ENCODE measurements at regions not wholly inside any gene's neighbourhood (a gene's known extent, or its start where the extent isn't known, plus 50 kb on each side); places are given as distances from the start of the nearest gene placed in this dataset.

GRCh38 chr9:135242406-135242805, 154.9 kb downstream of the OLFM1 start:
- Histone ChIP-seq H3K9ac (ENCODE audit: insufficient read length) (no peak overlapping the region), H3K36me3 (ENCODE audit: insufficient read depth, low read length) (no peaks in the 10 kb centered on the region), H3K4me3 (no peak overlapping the region), H3K9me3 (ENCODE audit: low read depth, low read length) (no peaks in the 10 kb centered on the region), H3K27ac (no peak overlapping the region)
- no peak for DNase-seq (ENCODE audit: low read depth, low spot score)
- no peak for TF ChIP-seq EZH2 (IDR thresholded peaks at IDR 0.05)
- no peak for TF ChIP-seq POLR2AphosphoS5 (IDR thresholded peaks at IDR 0.05; ENCODE audit: borderline replicate concordance, low read depth, low read length)
- no peak for TF ChIP-seq FOXP2 (optimal IDR thresholded peaks at IDR 0.05; ENCODE audit: control extremely low read depth, extremely low read length, insufficient read depth)

- no peak for TF ChIP-seq FOXP2 (optimal IDR thresholded peaks at IDR 0.05; ENCODE audit: control extremely low read depth, extremely low read length, insufficient read depth)
- DNase-seq (ENCODE audit: low read depth, low spot score): no peak
- Histone ChIP-seq H3K36me3 (ENCODE audit: insufficient read depth, low read length) (no peaks in the 10 kb centered on the region), H3K27ac (no peak overlapping the region; the same call in 1 of the 2 replicates), H3K9ac (ENCODE audit: insufficient read length) (no peak overlapping the region), H3K4me3 (no peak overlapping the region), H3K9me3 (ENCODE audit: low read depth, low read length) (no peaks in the 10 kb centered on the region)
These were observed 156.0 kb downstream of the OLFM1 start for GRCh38 chr9:135243201-135244190.

GRCh38 chr9:135244271-135245221, 157.1 kb downstream of the OLFM1 start:
- Histone ChIP-seq H3K27ac (no peak overlapping the region), H3K4me3 (no peak overlapping the region), H3K36me3 (ENCODE audit: insufficient read depth, low read length) (no peaks in the 10 kb centered on the region), H3K9ac (ENCODE audit: insufficient read length) (no peak overlapping the region), H3K9me3 (ENCODE audit: low read depth, low read length) (no peaks in the 10 kb centered on the region)
- DNase-seq (ENCODE audit: low read depth, low spot score): no peak
- TF ChIP-seq EZH2 (IDR thresholded peaks at IDR 0.05) (no peak), FOXP2 (optimal IDR thresholded peaks at IDR 0.05; ENCODE audit: control extremely low read depth, extremely low read length, insufficient read depth) (no peak), POLR2AphosphoS5 (IDR thresholded peaks at IDR 0.05; ENCODE audit: borderline replicate concordance, low read depth, low read length) (no peak)

- no peaks in the 10 kb centered on the region for H3K9me3 ChIP-seq (ENCODE audit: low read depth, low read length)
- TF ChIP-seq POLR2AphosphoS5 (IDR thresholded peaks at IDR 0.05; ENCODE audit: borderline replicate concordance, low read depth, low read length): no peak
- TF ChIP-seq FOXP2 (optimal IDR thresholded peaks at IDR 0.05; ENCODE audit: control extremely low read depth, extremely low read length, insufficient read depth): no peak
- TF ChIP-seq EZH2 (IDR thresholded peaks at IDR 0.05): no peak
- no peak overlapping the region for H3K4me3 ChIP-seq
- no peak overlapping the region for H3K27ac ChIP-seq
- H3K36me3 ChIP-seq (ENCODE audit: insufficient read depth, low read length): no peaks in the 10 kb centered on the region
- H3K9ac ChIP-seq (ENCODE audit: insufficient read length): no peak overlapping the region
- no peak for DNase-seq (ENCODE audit: low read depth, low spot score)
These were observed 158.2 kb downstream of the OLFM1 start for GRCh38 chr9:135245482-135246247.

GRCh38 chr9:135246248-135247205, 159.1 kb downstream of the OLFM1 start:
- no peak overlapping the region for H3K27ac ChIP-seq
- TF ChIP-seq FOXP2 (optimal IDR thresholded peaks at IDR 0.05; ENCODE audit: control extremely low read depth, extremely low read length, insufficient read depth) (no peak), EZH2 (IDR thresholded peaks at IDR 0.05) (no peak)
- H3K4me3 ChIP-seq: peak overlapping the region; percentile 34; the same call in 1 of the 2 replicates
- no peak overlapping the region for H3K9ac ChIP-seq (ENCODE audit: insufficient read length)
- no peaks in the 10 kb centered on the region for H3K36me3 ChIP-seq (ENCODE audit: insufficient read depth, low read length)
- DNase-seq (ENCODE audit: low read depth, low spot score): no peak
- H3K9me3 ChIP-seq (ENCODE audit: low read depth, low read length): no peaks in the 10 kb centered on the region

GRCh38 chr9:135247227-135247930, 159.9 kb downstream of the OLFM1 start:
- no peak overlapping the region for H3K9ac ChIP-seq (ENCODE audit: insufficient read length)
- no peak overlapping the region for H3K27ac ChIP-seq
- DNase-seq (ENCODE audit: low read depth, low spot score): no peak
- TF ChIP-seq POLR2AphosphoS5 (IDR thresholded peaks at IDR 0.05; ENCODE audit: borderline replicate concordance, low read depth, low read length): no peak
- TF ChIP-seq EZH2 (IDR thresholded peaks at IDR 0.05): no peak
- no peak for TF ChIP-seq FOXP2 (optimal IDR thresholded peaks at IDR 0.05; ENCODE audit: control extremely low read depth, extremely low read length, insufficient read depth)
- H3K9me3 ChIP-seq (ENCODE audit: low read depth, low read length): no peaks in the 10 kb centered on the region
- peak overlapping the region; percentile 34; the same call in 1 of the 2 replicates for H3K4me3 ChIP-seq
- no peaks in the 10 kb centered on the region for H3K36me3 ChIP-seq (ENCODE audit: insufficient read depth, low read length)

Measured in SK-N-MC (cell line).